HepG2 (cell line): ENCODE measurements at regions not wholly inside any gene's neighbourhood (a gene's known extent, or its start where the extent isn't known, plus 50 kb on each side); places are given as distances from the start of the nearest gene placed in this dataset.

Experiments used
- ATAC-seq: fragments of 200-7000 bp; cut with Tn5 transposase; 3 replicates; pipeline ENCODE4 v1.9.1; 2020; ENCODE audit warnings: mild to moderate bottlenecking, moderate library complexity
- BruUV-seq: library from RNA; stranded (reverse); fragments of 400-500 nt; replicated peaks from 2 replicates; lab custom pipeline; 2021; lab: Mats Ljungman, UMichigan
- CTCF ChIA-PET: fragments of 300-600 bp; formaldehyde crosslinking; extraction: SDS; loops from one replicate; lab custom pipeline; 2021; ENCODE audit warnings: low total read pairs, inconsistent platforms, low intra/inter-chr PET ratio; lab: Yijun Ruan, JAX
- POLR2A ChIA-PET: fragments of 350-600 bp; sonication (Branson Sonifier 250); formaldehyde crosslinking; loops from one replicate; lab custom pipeline; 2020; ENCODE audit warnings: antibody characterized with exemption, inconsistent platforms; lab: Yijun Ruan, JAX
- DNase-seq: peaks from one replicate; pipeline ENCODE4 v3.0.0-alpha.2; 2015; ENCODE audit warnings: low spot score
- FAIRE-seq: peaks from 3 replicates; lab custom pipeline; 2011; peaks lifted over from hg19 to GRCh38; lab: Jason Lieb, UNC
- H2AFZ ChIP-seq: one replicate; pipeline ENCODE4 v1.6.1; 2011; ENCODE audit warnings: low read length, inconsistent platforms
- H3K27ac ChIP-seq: fragments of 300-600 bp; 3 replicates; pipeline ENCODE4 v1.8.0; 2011; ENCODE audit warnings: mixed run types, mild to moderate bottlenecking, mixed read lengths, low read length, inconsistent platforms; ENCODE audit not compliant: insufficient read depth; ENCODE audit errors: extremely low read length
- H3K27me3 ChIP-seq, 2 experiments: fragments of 200-600 bp in 1 of 2; 2 replicates in 1 of 2; 3 replicates in 1 of 2; pipeline versions ENCODE4 v1.6.0 to v1.8.0; 2011; ENCODE audit warnings: low read length in 2 of 2, mild to moderate bottlenecking in 2 of 2, moderate library complexity in 2 of 2, inconsistent platforms in 1 of 2; ENCODE audit not compliant: insufficient read depth in 2 of 2, control insufficient read depth in 1 of 2
- H3K36me3 ChIP-seq, 2 experiments: fragments of 200-600 bp in 1 of 2; replicated peaks in 1 of 2; 2 replicates in 1 of 2; 3 replicates in 1 of 2; pipeline versions ENCODE4 v1.5.1 to v1.8.0; 2011; ENCODE audit warnings: low read length in 2 of 2, inconsistent platforms in 1 of 2; ENCODE audit not compliant: insufficient read depth in 2 of 2, control insufficient read depth in 1 of 2
- H3K4me1 ChIP-seq: 2 replicates; pipeline ENCODE4 v1.5.1; 2012; ENCODE audit warnings: low read length, inconsistent platforms; ENCODE audit not compliant: insufficient read depth
- H3K4me2 ChIP-seq: 2 replicates; pipeline ENCODE4 v1.6.0; 2011; ENCODE audit warnings: low read depth, low read length, inconsistent platforms
- H3K4me3 ChIP-seq, 3 experiments: fragments of 200-600 bp in 1 of 3; sonication (generic), shearing (Covaris generic) in 1 of 3; replicated peaks in 1 of 3; 2 replicates each; pipeline ENCODE4 v1.5.1; 2011 to 2016; ENCODE audit warnings: low read length in 3 of 3, inconsistent platforms in 2 of 3, low read depth in 2 of 3, mild to moderate bottlenecking in 2 of 3, control low read depth in 1 of 3, mixed read lengths in 1 of 3; ENCODE audit not compliant: insufficient read depth in 1 of 3
- H3K79me2 ChIP-seq: one replicate; pipeline ENCODE4 v1.6.1; 2011; ENCODE audit warnings: low read length, inconsistent platforms; ENCODE audit not compliant: insufficient read depth
- H3K9ac ChIP-seq: 2 replicates; pipeline ENCODE4 v1.6.0; 2011; ENCODE audit warnings: mild to moderate bottlenecking, low read depth, low read length, inconsistent platforms; ENCODE audit not compliant: insufficient read depth
- H3K9me3 ChIP-seq: 2 replicates; pipeline ENCODE4 v1.5.1; 2012; ENCODE audit warnings: mild to moderate bottlenecking, low read length
- H4K20me1 ChIP-seq: 2 replicates; pipeline ENCODE4 v1.6.0; 2011; ENCODE audit warnings: inconsistent platforms, mild to moderate bottlenecking, low read length, moderate library complexity; ENCODE audit not compliant: insufficient read depth
- KLF13 ChIP-seq: sonication (generic); formaldehyde crosslinking; IDR thresholded peaks from 2 replicates; pipeline ENCODE4 v1.4.0; 2020; ENCODE audit warnings: mild to moderate bottlenecking, missing genetic modification reagents
- RFX1 ChIP-seq: fragments of 450-650 bp; IDR thresholded peaks from 2 replicates; pipeline ENCODE4 v1.6.1; 2017
- SIN3A ChIP-seq: IDR thresholded peaks from 2 replicates; pipeline ENCODE4 v1.6.1; 2011; ENCODE audit warnings: low read depth, mild to moderate bottlenecking, control low read depth, low read length, borderline replicate concordance
- SOX5 ChIP-seq: IDR thresholded peaks from 2 replicates; pipeline ENCODE4 v1.6.1; 2016; ENCODE audit warnings: borderline replicate concordance
- ZNF605 ChIP-seq: sonication (generic); formaldehyde crosslinking; IDR thresholded peaks from 2 replicates; pipeline ENCODE4 v1.8.0; 2022; ENCODE audit warnings: mild to moderate bottlenecking, missing genetic modification reagents
- ZNF703 ChIP-seq: sonication (generic); formaldehyde crosslinking; IDR thresholded peaks from 2 replicates; pipeline ENCODE4 v1.5.1; 2020; ENCODE audit warnings: missing genetic modification reagents, mild to moderate bottlenecking, moderate library complexity, borderline replicate concordance
- WGBS: methylation state at CpG from one replicate; pipeline ENCODE4 v1.1.6; 2017; ENCODE audit warnings: low lambda C conversion rate; 5-methylcytosine and 5-hydroxymethylcytosine counted together
- in situ Hi-C: cut with HindIII; loops from 2 replicates; pipeline ENCODE4 v1.10.0; 2017; ENCODE audit warnings: low pct_unique_long_range_greater_than_20kb; ENCODE audit not compliant: extremely low pct_ligation_motif_present
- intact Hi-C: fragments of 100-400 bp; cut with micrococcal nuclease; formaldehyde crosslinking; loops from one replicate; pipeline ENCODE4 v1.10.0; 2022; ENCODE audit not compliant: unreplicated experiment
- TF ChIP-seq, protein P1 (sequence below): IDR thresholded peaks from 2 replicates; pipeline ENCODE4 v1.6.1; 2012; ENCODE audit warnings: low read depth, low read length, improper control_type of control experiment
- TF ChIP-seq, protein P2 (sequence below): sonication (generic); formaldehyde crosslinking; IDR thresholded peaks from 2 replicates; pipeline ENCODE4 v1.4.0; 2020; ENCODE audit warnings: low read depth, mild to moderate bottlenecking, missing genetic modification reagents

DNA sequence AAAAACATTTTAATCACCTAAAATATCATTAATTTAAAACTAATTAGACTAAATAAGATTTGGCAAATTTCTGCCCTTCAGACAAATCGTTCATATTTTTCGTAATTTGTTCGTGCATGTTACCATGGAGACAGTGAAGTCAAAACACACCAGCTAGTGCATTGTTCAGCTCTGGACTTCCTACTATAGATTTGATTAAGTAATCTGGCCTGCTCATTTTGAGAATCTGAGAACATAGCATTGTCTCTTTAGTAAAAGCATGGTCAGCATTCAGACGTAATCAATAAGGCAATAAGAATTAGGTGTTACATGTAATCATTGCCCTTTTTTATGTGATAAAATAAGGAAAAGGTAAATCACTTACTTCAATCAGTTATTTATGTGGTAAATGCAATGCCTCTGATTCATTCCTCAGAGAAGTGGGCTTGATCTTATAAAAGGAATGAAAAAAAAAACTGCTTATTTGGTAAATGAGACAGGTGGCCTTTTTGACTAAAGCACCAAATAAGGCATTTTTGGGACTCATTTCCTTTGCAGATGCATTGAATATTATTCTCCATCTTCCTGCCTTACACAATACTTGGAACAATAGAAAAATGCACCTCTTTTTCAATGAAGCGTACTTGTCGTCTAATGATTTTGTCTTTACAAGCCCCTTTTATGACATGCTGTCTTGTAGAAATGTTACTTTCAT is 84.5 kb upstream of the FNDC3B start:
- FAIRE-seq: no peak
- no peak for ATAC-seq
- TF ChIP-seq RFX1 (peak; percentile 52; the same call in 1 of the 2 replicates), SOX5 (0 out of 2 replicates have a peak, but pooled peaks have one; percentile 14), ZNF605 (CRISPR knock-in tag) (no peak)
- H3K4me1 ChIP-seq: peaks cover 97% of the 10 kb centered on the region
- H3K27ac ChIP-seq: peak overlapping the region; percentile 71
- no peak overlapping the region for H3K4me3 ChIP-seq
- DNase-seq: peak; percentile 54
- no peak overlapping the region for H2AFZ ChIP-seq
- POLR2A ChIA-PET: interaction anchor here (1.5 to 3.1 kb wide), 5 partner anchors 9 to 116 kb away, joined by 5 to 18 read pairs (median 8); no protein-coding TSS in a partner anchor
- H3K9me3 ChIP-seq: no peaks in the 10 kb centered on the region
- no peaks in the 10 kb centered on the region for H3K79me2 ChIP-seq
- 65% methylated on average over 6 of the region's 6 CpGs for WGBS
- H3K27me3 ChIP-seq: no peaks in the 10 kb centered on the region
- in situ Hi-C loops: no loop called here
- H3K36me3 ChIP-seq: no peaks in the 10 kb centered on the region
- CTCF ChIA-PET: no interaction called here
- 0 out of 2 replicates have a peak overlapping the region, but pooled peaks have one; percentile 67 for H3K9ac ChIP-seq
- H4K20me1 ChIP-seq: no peaks in the 10 kb centered on the region
- BruUV-seq: no TSS peak
- H3K4me2 ChIP-seq: 0 out of 2 replicates have a peak overlapping the region, but pooled peaks have one; percentile 8
- intact Hi-C loops: loop anchor here (10.0 kb wide), 1 partner anchor 110 kb away; the partner anchor contains the start of gene TMEM212

DNA sequence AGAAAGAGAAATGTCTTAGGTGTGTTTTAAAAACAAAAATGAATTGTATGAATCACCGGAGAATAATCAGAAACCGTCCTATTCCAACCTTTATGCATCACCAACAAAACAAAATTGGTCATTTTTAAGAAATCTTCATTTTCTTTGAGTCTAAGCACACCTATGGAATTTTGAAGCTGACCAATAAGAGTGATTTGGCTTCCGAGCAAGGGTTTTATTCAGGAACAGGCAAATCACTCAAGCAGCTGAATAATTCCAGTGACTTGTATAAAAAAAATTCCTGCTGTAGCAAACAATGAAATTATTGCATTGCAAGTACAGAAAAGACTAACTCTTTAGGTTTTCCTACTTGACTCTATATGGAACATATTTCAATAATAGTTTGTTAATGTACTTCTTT is 83.8 kb upstream of the FNDC3B start:
- Histone ChIP-seq H3K79me2 (no peaks in the 10 kb centered on the region), H2AFZ (no peak overlapping the region), H4K20me1 (no peaks in the 10 kb centered on the region), H3K4me2 (no peak overlapping the region), H3K9ac (no peak overlapping the region), H3K4me1 (peaks cover 97% of the 10 kb centered on the region)
- CTCF ChIA-PET: no interaction called here
- intact Hi-C loops: loop anchor here (10.0 kb wide), 1 partner anchor 111 kb away; the partner anchor contains the start of gene TMEM212
- no peak for ATAC-seq
- no peak for TF ChIP-seq ZNF703 (CRISPR knock-in tag)
- TF ChIP-seq, protein P1, sequence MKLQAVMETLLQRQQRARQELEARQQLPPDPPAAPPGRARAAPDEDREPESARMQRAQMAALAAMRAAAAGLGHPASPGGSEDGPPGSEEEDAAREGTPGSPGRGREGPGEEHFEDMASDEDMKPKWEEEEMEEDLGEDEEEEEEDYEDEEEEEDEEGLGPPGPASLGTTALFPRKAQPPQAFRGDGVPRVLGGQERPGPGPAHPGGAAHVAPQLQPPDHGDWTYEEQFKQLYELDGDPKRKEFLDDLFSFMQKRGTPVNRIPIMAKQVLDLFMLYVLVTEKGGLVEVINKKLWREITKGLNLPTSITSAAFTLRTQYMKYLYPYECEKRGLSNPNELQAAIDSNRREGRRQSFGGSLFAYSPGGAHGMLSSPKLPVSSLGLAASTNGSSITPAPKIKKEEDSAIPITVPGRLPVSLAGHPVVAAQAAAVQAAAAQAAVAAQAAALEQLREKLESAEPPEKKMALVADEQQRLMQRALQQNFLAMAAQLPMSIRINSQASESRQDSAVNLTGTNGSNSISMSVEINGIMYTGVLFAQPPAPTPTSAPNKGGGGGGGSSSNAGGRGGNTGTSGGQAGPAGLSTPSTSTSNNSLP: no peak
- TF ChIP-seq, protein P2, sequence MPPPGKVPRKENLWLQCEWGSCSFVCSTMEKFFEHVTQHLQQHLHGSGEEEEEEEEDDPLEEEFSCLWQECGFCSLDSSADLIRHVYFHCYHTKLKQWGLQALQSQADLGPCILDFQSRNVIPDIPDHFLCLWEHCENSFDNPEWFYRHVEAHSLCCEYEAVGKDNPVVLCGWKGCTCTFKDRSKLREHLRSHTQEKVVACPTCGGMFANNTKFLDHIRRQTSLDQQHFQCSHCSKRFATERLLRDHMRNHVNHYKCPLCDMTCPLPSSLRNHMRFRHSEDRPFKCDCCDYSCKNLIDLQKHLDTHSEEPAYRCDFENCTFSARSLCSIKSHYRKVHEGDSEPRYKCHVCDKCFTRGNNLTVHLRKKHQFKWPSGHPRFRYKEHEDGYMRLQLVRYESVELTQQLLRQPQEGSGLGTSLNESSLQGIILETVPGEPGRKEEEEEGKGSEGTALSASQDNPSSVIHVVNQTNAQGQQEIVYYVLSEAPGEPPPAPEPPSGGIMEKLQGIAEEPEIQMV (CRISPR knock-in tag): no peak
- no peak for TF ChIP-seq KLF13 (CRISPR knock-in tag)
- TF ChIP-seq SIN3A: no peak
- TF ChIP-seq, all 625 proteins: peak for 0
- H3K9me3 ChIP-seq: no peaks in the 10 kb centered on the region
- no peaks in the 10 kb centered on the region for H3K36me3 ChIP-seq
- 97% methylated on average over 3 of the region's 3 CpGs for WGBS
- DNase-seq (no peak), FAIRE-seq (no peak)
- no TSS peak for BruUV-seq
- H3K27me3 ChIP-seq: no peaks in the 10 kb centered on the region
- in situ Hi-C loops: no loop called here
- POLR2A ChIA-PET: no interaction called here
- no peak overlapping the region for H3K27ac ChIP-seq
- no peak overlapping the region for H3K4me3 ChIP-seq
